Activated effector memory CD4-positive, alpha-beta T cell treated with Interleukin-2 at 50 U/mL for 16 hours (primary cell): ENCODE measurements at regions not wholly inside any gene's neighbourhood (a gene's known extent, or its start where the extent isn't known, plus 50 kb on each side); places are given as distances from the start of the nearest gene placed in this dataset.
"Not testable (repeated sequence)": the region's sequence is repeated elsewhere in the genome, so short reads cannot be mapped to it uniquely, and the experiment has no call there.

ENCODE experiments used
- DNase-seq: peaks from one replicate; pipeline ENCODE4 v3.0.0-alpha.2; 2020

GRCh38 chr18:14188751-14189406 lies 56.6 kb upstream of the ZNF519 start:
- DNase-seq = not testable (repeated sequence)
